GM19035 (cell line): ENCODE measurements at regions not wholly inside any gene's neighbourhood (a gene's known extent, or its start where the extent isn't known, plus 50 kb on each side); places are given as distances from the start of the nearest gene placed in this dataset.
"Not testable (repeated sequence)": the region's sequence is repeated elsewhere in the genome, so short reads cannot be mapped to it uniquely, and the experiment has no call there.

ENCODE experiments used
- ATAC-seq: cut with Tn5 transposase; IDR thresholded peaks from one replicate; pipeline ENCODE4 v1.9.1; 2021; ENCODE audit not compliant: unreplicated experiment

- no peak for ATAC-seq
Observed at GRCh38 chr2:5190023-5190422, 502.2 kb upstream of the SOX11 start.

- no peak for ATAC-seq
Observed at GRCh38 chr2:5195636-5196035, 496.5 kb upstream of the SOX11 start.

- no peak for ATAC-seq
Observed at GRCh38 chr2:5203134-5203755, 488.9 kb upstream of the SOX11 start.

GRCh38 chr2:5206742-5207141 lies 485.4 kb upstream of the SOX11 start:
- not testable (repeated sequence) for ATAC-seq

GRCh38 chr2:5215989-5216607 lies 476.1 kb upstream of the SOX11 start:
- no peak for ATAC-seq

GRCh38 chr2:5227062-5227699 lies 465.0 kb upstream of the SOX11 start:
- no peak for ATAC-seq

GRCh38 chr2:5229574-5229973 lies 462.6 kb upstream of the SOX11 start:
- ATAC-seq = no peak

GRCh38 chr2:5230444-5230843 lies 461.7 kb upstream of the SOX11 start:
- ATAC-seq = no peak

GRCh38 chr2:5230855-5231254 lies 461.3 kb upstream of the SOX11 start:
- ATAC-seq = no peak

- ATAC-seq = no peak
Observed at GRCh38 chr2:5231287-5231686, 460.9 kb upstream of the SOX11 start.

GRCh38 chr2:5234563-5234962 lies 457.6 kb upstream of the SOX11 start:
- ATAC-seq = no peak

GRCh38 chr2:5235701-5236100 lies 456.5 kb upstream of the SOX11 start:
- ATAC-seq = no peak

- ATAC-seq = no peak
Observed at GRCh38 chr2:5236249-5236648, 455.9 kb upstream of the SOX11 start.

- no peak for ATAC-seq
Observed at GRCh38 chr2:5242751-5243150, 449.4 kb upstream of the SOX11 start.

- ATAC-seq = no peak
Observed at GRCh38 chr2:5250482-5250881, 441.7 kb upstream of the SOX11 start.

GRCh38 chr2:5253263-5253662 lies 438.9 kb upstream of the SOX11 start:
- ATAC-seq = no peak

GRCh38 chr2:5254791-5255332 lies 437.3 kb upstream of the SOX11 start:
- ATAC-seq = no peak

GRCh38 chr2:5263291-5263690 lies 428.9 kb upstream of the SOX11 start:
- no peak for ATAC-seq

- no peak for ATAC-seq
Observed at GRCh38 chr2:5264361-5264760, 427.8 kb upstream of the SOX11 start.

GRCh38 chr2:5285061-5285460 lies 407.1 kb upstream of the SOX11 start:
- ATAC-seq = no peak

GRCh38 chr2:5285872-5286769 lies 406.1 kb upstream of the SOX11 start:
- ATAC-seq = no peak
